HCT116 (cell line): ENCODE measurements at regions not wholly inside any gene's neighbourhood (a gene's known extent, or its start where the extent isn't known, plus 50 kb on each side); places are given as distances from the start of the nearest gene placed in this dataset.
"Not testable (repeated sequence)": the region's sequence is repeated elsewhere in the genome, so short reads cannot be mapped to it uniquely, and the experiment has no call there.

Experiments
- ATAC-seq: fragments of 200-7000 bp; cut with Tn5 transposase; 2 replicates; pipeline ENCODE4 v1.9.1; 2020; ENCODE audit warnings: mild to moderate bottlenecking, moderate library complexity
- BruUV-seq: library from RNA; stranded (reverse); fragments of 400-500 nt; replicated peaks from 2 replicates; lab custom pipeline; 2021; lab: Mats Ljungman, UMichigan
- CTCF ChIA-PET: fragments of 300-600 bp; sonication (Branson Sonifier 250); formaldehyde crosslinking; loops from one replicate; lab custom pipeline; 2021; ENCODE audit warnings: antibody characterized with exemption; lab: Charles Lee
- POLR2A ChIA-PET: fragments of 300-600, 350-600 bp; sonication (Branson Sonifier 250); formaldehyde crosslinking; loops from one replicate; lab custom pipeline; 2021; ENCODE audit warnings: antibody characterized with exemption; lab: Charles Lee
- RAD21 ChIA-PET, 2 experiments: fragments of 300-600 bp; sonication (Branson Sonifier 250); formaldehyde crosslinking; loops; one replicate each; lab custom pipeline; 2023; ENCODE audit warnings: low total read pairs in 2 of 2; ENCODE audit not compliant: uncharacterized antibody in 2 of 2, unreplicated experiment in 2 of 2, low non-redundant PET in 1 of 2; lab: Charles Lee
- DNase-seq: peaks from one replicate; pipeline ENCODE4 v3.0.0-alpha.2; 2010; ENCODE audit warnings: low read depth, low spot score
- H2AFZ ChIP-seq: fragments of 200-600 bp; shearing (Covaris generic), sonication (generic); 2 replicates; pipeline ENCODE4 v1.6.1; 2017; ENCODE audit warnings: low read depth, mixed run types, mixed read lengths, antibody characterized with exemption, low read length; ENCODE audit not compliant: poor library complexity, severe bottlenecking
- H3K27ac ChIP-seq: 2 replicates; pipeline ENCODE4 v1.5.1; 2012; ENCODE audit warnings: low read depth, low read length
- H3K27me3 ChIP-seq: fragments of 200-600 bp; sonication (generic); 2 replicates; pipeline ENCODE4 v1.6.1; 2016; ENCODE audit warnings: mixed run types, low read length, mixed read lengths; ENCODE audit not compliant: insufficient read depth
- H3K36me3 ChIP-seq, 2 experiments: fragments of 200-500 bp in 1 of 2; fragments of 200-600 bp in 1 of 2; sonication (Bioruptor generic) in 1 of 2; sonication (generic) in 1 of 2; 2 replicates each; pipeline versions ENCODE4 v1.5.1 to v1.6.1; 2014 to 2016; ENCODE audit warnings: low read length in 2 of 2, inconsistent platforms in 1 of 2, mixed read lengths in 1 of 2, mixed run types in 1 of 2; ENCODE audit not compliant: insufficient read depth in 2 of 2, control insufficient read depth in 1 of 2
- H3K4me1 ChIP-seq, 2 experiments: fragments of 200-600 bp in 1 of 2; sonication (generic) in 1 of 2; 2 replicates each; pipeline versions ENCODE4 v1.5.1 to v1.6.1; 2012 to 2017; ENCODE audit warnings: low read length in 2 of 2, inconsistent platforms in 1 of 2, mild to moderate bottlenecking in 1 of 2, mixed read lengths in 1 of 2, mixed run types in 1 of 2, moderate library complexity in 1 of 2; ENCODE audit not compliant: insufficient read depth in 2 of 2, control insufficient read depth in 1 of 2
- H3K4me2 ChIP-seq: fragments of 200-600 bp; sonication (generic); 2 replicates; pipeline ENCODE4 v1.6.1; 2017; ENCODE audit warnings: mixed run types, low read length, mixed read lengths
- H3K4me3 ChIP-seq, 2 experiments: fragments of 200-600 bp in 1 of 2; sonication (generic) in 1 of 2; replicated peaks in 1 of 2; 2 replicates each; pipeline ENCODE4 v1.5.1; 2011 to 2016; ENCODE audit warnings: low read length in 2 of 2, control low read depth in 1 of 2, low read depth in 1 of 2, mild to moderate bottlenecking in 1 of 2, mixed read lengths in 1 of 2, mixed run types in 1 of 2
- H3K79me2 ChIP-seq: fragments of 200-600 bp; sonication (generic); 2 replicates; pipeline ENCODE4 v1.6.1; 2017; ENCODE audit warnings: mild to moderate bottlenecking, mixed run types, low read length, moderate library complexity, mixed read lengths; ENCODE audit not compliant: insufficient read depth
- H3K9ac ChIP-seq: fragments of 200-600 bp; sonication (generic); 2 replicates; pipeline ENCODE4 v1.6.1; 2016; ENCODE audit warnings: low read length, mixed read lengths
- H3K9me2 ChIP-seq: fragments of 200-600 bp; sonication (generic), shearing (Covaris generic); 2 replicates; pipeline ENCODE4 v1.6.1; 2017; ENCODE audit warnings: mixed run types, mild to moderate bottlenecking, moderate library complexity; ENCODE audit not compliant: insufficient read depth
- H3K9me3 ChIP-seq, 2 experiments: fragments of 200-500 bp in 1 of 2; fragments of 200-600 bp in 1 of 2; sonication (Bioruptor generic) in 1 of 2; sonication (generic) in 1 of 2; 2 replicates each; pipeline ENCODE4 v1.6.1; 2014 to 2017; ENCODE audit warnings: low read length in 2 of 2, mixed read lengths in 2 of 2, inconsistent platforms in 1 of 2, low read depth in 1 of 2, mild to moderate bottlenecking in 1 of 2, mixed run types in 1 of 2, moderate library complexity in 1 of 2; ENCODE audit not compliant: control insufficient read depth in 1 of 2, insufficient read depth in 1 of 2
- H4K20me1 ChIP-seq: fragments of 200-600 bp; sonication (generic), shearing (Covaris generic); 2 replicates; pipeline ENCODE4 v1.6.1; 2017; ENCODE audit warnings: mixed run types, mild to moderate bottlenecking, moderate library complexity; ENCODE audit not compliant: insufficient read depth
- ATF3 ChIP-seq: IDR thresholded peaks from 2 replicates; pipeline ENCODE4 v1.6.1; 2012
- CEBPB ChIP-seq: IDR thresholded peaks from 2 replicates; pipeline ENCODE4 v1.6.1; 2012; ENCODE audit warnings: low read depth
- ELF1 ChIP-seq: IDR thresholded peaks from 2 replicates; pipeline ENCODE4 v1.6.1; 2012; ENCODE audit warnings: low read depth, borderline replicate concordance
- JUND ChIP-seq: IDR thresholded peaks from 2 replicates; pipeline ENCODE4 v1.6.1; 2012
- POLR2A ChIP-seq: IDR thresholded peaks from 2 replicates; pipeline ENCODE4 v1.7.0; 2011; ENCODE audit warnings: borderline replicate concordance; ENCODE audit not compliant: insufficient read depth, insufficient read length; ENCODE audit errors: extremely low read depth
- SIN3A ChIP-seq: IDR thresholded peaks from 2 replicates; pipeline ENCODE4 v1.6.1; 2012; ENCODE audit warnings: low read depth
- SP1 ChIP-seq: IDR thresholded peaks from 2 replicates; pipeline ENCODE4 v1.6.1; 2012; ENCODE audit warnings: low read depth
- TCF7L2 ChIP-seq: IDR thresholded peaks from 2 replicates; pipeline ENCODE4 v1.7.0; 2011; ENCODE audit warnings: borderline replicate concordance, inconsistent platforms; ENCODE audit not compliant: insufficient read depth, insufficient read length; ENCODE audit errors: extremely low read depth
- YY1 ChIP-seq: IDR thresholded peaks from 2 replicates; pipeline ENCODE4 v1.6.1; 2011; ENCODE audit warnings: low read length, low read depth, moderate library complexity, mild to moderate bottlenecking; ENCODE audit not compliant: insufficient replicate concordance; ENCODE audit errors: extremely low read depth
- ZNF274 ChIP-seq: fragments of 200-500 bp; sonication (Bioruptor generic); IDR thresholded peaks from 2 replicates; pipeline ENCODE4 v1.6.1; 2014; ENCODE audit warnings: mild to moderate bottlenecking, low read depth, low read length, inconsistent platforms
- intact Hi-C: fragments of 100-400 bp; cut with micrococcal nuclease; formaldehyde crosslinking; loops from 2 replicates; pipeline ENCODE4 v1.10.0; 2022

- ChIA-PET RAD21 (no interaction called here), CTCF (no interaction called here), POLR2A (no interaction called here)
- Histone ChIP-seq H3K79me2 (no peaks in the 10 kb centered on the region), H3K9me2 (no peaks in the 10 kb centered on the region), H3K27ac (no peak overlapping the region), H3K4me2 (no peak overlapping the region), H3K4me1 (no peaks in the 10 kb centered on the region), H3K36me3 (no peaks in the 10 kb centered on the region), H3K9me3 (no peaks in the 10 kb centered on the region; a peak in 1 of 4 replicates), H2AFZ (no peak overlapping the region), H4K20me1 (no peaks in the 10 kb centered on the region), H3K9ac (no peak overlapping the region), H3K27me3 (no peaks in the 10 kb centered on the region), H3K4me3 (no peak overlapping the region)
- no peak for DNase-seq
- no peak for ATAC-seq
- TF ChIP-seq SIN3A (no peak), TCF7L2 (no peak), SP1 (no peak), JUND (no peak), ATF3 (no peak), ELF1 (no peak), CEBPB (no peak), POLR2A (no peak)
- intact Hi-C loops = no loop called here
- no TSS peak for BruUV-seq
Observed at GRCh38 chrX:35291013-35291412, 348.4 kb downstream of the FAM47B start.

GRCh38 chrX:35292522-35292921, 349.9 kb downstream of the FAM47B start:
- H3K4me3 ChIP-seq = no peak overlapping the region
- RAD21 ChIA-PET = no interaction called here
- intact Hi-C loops = no loop called here
- ATAC-seq = no peak
- H3K27ac ChIP-seq = no peak overlapping the region
- no peak for TF ChIP-seq YY1
- TF ChIP-seq ZNF274 = no peak
- TF ChIP-seq, all 23 proteins: peak for 0
- H3K9me2 ChIP-seq = no peaks in the 10 kb centered on the region
- H3K9ac ChIP-seq = no peak overlapping the region
- BruUV-seq = no TSS peak
- H3K79me2 ChIP-seq = no peaks in the 10 kb centered on the region
- H3K36me3 ChIP-seq = no peaks in the 10 kb centered on the region
- H2AFZ ChIP-seq = no peak overlapping the region
- no peaks in the 10 kb centered on the region for H4K20me1 ChIP-seq
- H3K9me3 ChIP-seq = no peaks in the 10 kb centered on the region; a peak in 1 of 4 replicates
- POLR2A ChIA-PET = no interaction called here
- H3K4me2 ChIP-seq = no peak overlapping the region
- no peaks in the 10 kb centered on the region for H3K4me1 ChIP-seq
- CTCF ChIA-PET = no interaction called here
- no peaks in the 10 kb centered on the region for H3K27me3 ChIP-seq
- no peak for DNase-seq

GRCh38 chrX:35305037-35305436, 362.4 kb downstream of the FAM47B start:
- H3K4me1 ChIP-seq, CTCF ChIA-PET, DNase-seq, H3K27me3 ChIP-seq, H3K4me2 ChIP-seq, H3K9ac ChIP-seq, H3K9me2 ChIP-seq, H3K27ac ChIP-seq, H3K9me3 ChIP-seq, ATAC-seq, POLR2A ChIA-PET, intact Hi-C loops, H4K20me1 ChIP-seq, RAD21 ChIA-PET, H2AFZ ChIP-seq, H3K36me3 ChIP-seq, H3K4me3 ChIP-seq, H3K79me2 ChIP-seq, BruUV-seq: not testable (repeated sequence)
